ENCODE measurements at regions not wholly inside any gene's neighbourhood (a gene's known extent, or its start where the extent isn't known, plus 50 kb on each side); places are given as distances from the start of the nearest gene placed in this dataset.

DNA sequence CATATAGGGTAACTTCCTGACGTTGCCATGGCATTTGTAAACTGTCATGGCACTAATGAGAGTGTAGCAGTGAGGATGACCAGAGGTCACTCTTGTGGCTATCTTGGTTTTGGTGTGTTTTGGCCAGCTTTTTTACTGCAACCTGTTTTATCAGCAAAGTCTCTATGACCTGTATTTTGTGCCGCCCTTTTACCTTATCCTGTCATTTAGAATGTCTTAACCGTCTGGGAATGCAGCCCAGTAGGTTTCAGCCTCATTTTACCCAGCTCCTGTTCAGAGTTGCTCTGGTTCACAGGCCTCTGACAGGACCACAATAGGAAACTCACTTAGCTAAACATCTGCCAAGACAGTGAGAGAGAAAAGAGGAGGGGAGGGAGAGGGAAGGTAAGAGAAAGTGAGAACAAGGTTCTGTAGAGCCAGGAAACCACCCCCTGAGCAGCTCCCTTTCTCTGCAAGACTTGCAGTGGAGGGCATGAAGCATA is 64.8 kb upstream of the PLEKHG3 start:
- DNase-seq (ENCODE audit: low spot score), result no peak

GRCh38 chr14:64640839-64641238 is 63.4 kb upstream of the PLEKHG3 start:
- DNase-seq (ENCODE audit: low spot score), result no peak

DNA sequence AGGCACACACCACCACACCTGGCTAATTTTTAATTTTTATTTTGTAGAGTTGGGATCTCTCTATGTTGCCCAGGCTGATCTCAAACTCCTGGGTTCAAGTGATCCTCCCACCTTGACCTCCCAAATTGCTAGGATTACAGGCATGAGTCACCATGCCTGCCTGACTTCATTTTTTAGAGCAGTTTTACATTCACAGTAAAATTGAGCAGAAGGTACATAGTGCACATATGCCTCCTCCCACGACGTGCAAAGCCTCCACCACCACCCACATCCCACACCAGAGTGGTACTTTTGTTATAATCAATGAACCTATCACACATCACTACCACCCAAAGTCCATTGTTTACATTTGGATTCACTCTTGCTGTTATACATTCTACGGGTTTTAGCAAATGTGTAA is 62.5 kb upstream of the PLEKHG3 start:
- DNase-seq (ENCODE audit: low spot score), result peak; percentile 51

DNA sequence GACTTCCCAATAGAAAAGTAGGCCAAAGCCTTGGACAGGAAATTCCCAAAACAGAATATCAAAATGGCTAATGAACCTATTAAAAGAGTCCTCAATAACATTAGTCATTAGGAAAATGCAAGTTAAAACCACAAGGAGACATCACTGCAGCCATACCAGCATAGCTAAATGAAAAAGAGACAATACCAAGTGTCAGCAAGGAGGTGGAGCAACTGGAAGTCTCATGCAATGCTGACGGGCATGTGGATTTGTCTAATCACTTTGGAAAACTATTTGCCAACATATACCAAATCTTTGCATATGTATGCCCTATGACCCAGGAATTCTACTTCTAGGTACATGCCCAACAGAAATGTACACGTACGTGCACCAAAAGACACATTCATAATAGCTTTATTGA is 60.5 kb upstream of the PLEKHG3 start:
- no peak for DNase-seq (ENCODE audit: low spot score)

DNA sequence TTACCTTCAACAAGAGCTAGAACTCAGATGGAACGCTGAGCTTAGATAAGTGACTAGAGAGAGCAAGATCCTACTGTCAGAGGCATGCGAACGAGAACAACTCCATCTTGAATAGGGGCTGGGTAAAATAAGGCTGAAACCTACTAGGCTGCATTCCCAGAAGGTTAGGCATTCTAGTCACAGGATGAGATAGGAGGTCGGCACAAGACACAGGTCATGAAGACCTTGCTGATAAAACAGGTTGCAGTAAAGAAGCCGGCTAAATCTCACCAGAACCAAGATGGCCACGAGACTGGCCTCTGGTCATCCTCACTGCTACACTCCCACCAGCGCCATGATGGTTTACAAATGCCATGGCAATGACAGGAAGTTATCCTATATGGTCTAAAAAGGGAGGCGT is 59.6 kb upstream of the PLEKHG3 start:
- DNase-seq (ENCODE audit: low spot score), result no peak

DNA sequence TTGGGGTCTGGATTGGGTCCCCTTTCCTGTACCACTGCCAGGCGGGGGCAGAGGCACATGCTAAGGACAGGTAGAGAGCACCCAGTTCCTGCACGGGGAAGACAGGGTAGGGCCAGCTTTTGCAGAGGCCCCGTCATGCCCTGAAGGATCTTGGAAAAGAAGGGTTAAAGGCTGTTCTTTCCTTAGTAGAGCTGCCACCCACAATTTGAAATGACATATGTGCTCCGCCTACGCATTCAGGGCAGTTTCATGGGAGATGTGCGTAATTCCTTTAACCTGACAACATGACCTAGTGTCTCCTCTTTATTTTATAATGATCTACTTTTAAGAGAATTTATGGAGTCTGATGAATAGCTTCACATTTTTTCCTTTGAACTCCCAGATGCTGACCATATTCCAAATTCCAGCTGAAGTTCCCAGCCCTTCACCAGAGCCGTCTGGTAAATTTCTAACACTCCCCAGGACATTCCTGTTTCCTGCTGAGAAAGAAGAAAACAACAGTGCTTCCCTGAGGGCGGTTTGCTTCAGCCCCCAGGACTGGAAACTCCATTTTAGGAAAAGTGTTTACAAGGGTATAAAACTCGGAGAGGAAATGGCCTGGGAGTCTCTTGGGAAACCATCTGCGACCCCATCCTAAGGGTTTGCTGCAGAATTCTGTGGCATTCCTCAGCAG is 58.9 kb upstream of the PLEKHG3 start:
- peak; percentile 47 for DNase-seq (ENCODE audit: low spot score)

- DNase-seq (ENCODE audit: low spot score), result no peak
Observed at GRCh38 chr14:64646103-64646502, 58.1 kb upstream of the PLEKHG3 start.

GRCh38 chr14:64649383-64649998 is 54.7 kb upstream of the PLEKHG3 start:
- no peak for DNase-seq (ENCODE audit: low spot score)

DNA sequence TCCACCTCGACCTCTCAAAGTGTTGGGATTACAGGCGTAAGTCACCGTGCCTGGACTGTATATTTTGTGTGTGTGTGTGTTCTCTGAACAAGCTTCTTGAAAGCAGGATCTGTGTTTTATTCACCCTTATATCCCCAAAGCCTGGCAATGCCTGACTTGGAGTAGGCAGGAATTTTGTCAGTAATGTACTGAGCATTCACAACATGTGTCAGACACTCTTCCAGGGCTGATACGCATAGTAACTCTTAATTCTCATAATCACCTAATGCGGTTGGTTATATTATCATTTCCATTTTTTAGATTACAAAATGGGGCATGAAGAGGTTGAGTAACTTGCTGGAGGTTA is 50.4 kb upstream of the PLEKHG3 start:
- DNase-seq (ENCODE audit: low spot score), result no peak

DNA sequence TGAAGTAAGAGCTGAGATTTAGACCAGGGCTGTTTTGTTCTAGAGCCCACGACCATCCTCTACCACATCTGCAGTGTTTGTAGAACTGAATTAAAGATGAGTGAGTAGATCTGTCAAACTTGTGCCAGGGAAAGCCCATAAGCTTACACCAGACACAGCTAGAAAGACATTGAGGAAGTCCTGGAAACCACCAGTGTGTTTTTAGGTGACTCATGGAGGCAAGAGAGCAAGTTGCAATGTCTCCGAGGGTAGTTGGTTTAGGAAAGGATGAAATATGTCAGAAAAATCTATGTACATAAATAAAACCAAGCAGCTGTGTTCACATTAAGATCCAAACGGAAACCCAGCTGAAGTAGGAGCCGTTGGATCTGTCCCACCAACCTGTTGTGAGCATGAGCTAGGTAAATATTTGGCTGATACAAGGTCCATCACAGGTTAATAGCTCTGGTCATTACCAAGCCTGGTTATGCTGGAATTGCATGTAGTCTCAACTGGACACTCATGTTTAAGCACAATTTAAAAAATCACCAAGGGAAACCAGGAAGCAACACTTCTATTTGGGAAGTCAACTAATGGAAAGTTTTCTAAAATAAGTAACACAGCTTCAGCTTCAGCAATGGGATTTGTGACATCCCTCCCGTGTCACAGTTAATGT is 49.9 kb upstream of the PLEKHG3 start:
- DNase-seq (ENCODE audit: low spot score), result no peak
